ENCODE measurements at regions not wholly inside any gene's neighbourhood (a gene's known extent, or its start where the extent isn't known, plus 50 kb on each side); places are given as distances from the start of the nearest gene placed in this dataset.
"Not testable (repeated sequence)": the region's sequence is repeated elsewhere in the genome, so short reads cannot be mapped to it uniquely, and the experiment has no call there.

DNA sequence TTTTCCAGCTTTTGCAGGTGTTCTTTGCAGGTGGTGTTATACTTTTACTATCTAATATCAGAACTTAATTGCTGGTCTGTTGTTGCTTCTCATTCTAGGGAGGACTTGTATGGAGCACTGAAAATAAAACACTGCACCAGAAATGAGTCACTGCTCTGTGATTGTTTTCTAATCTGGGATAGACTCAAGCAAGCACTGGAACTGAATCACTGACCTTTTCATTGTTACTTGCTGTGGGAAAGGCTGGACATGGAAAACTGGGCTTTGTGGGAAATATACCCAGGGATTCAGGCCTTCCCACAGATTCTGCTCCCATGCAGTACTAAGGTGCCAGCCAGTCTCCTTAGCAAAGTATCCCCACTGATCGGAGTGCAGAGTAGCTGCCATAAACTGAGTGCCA, 470.0 kb upstream of the GCFC2 start:
- no peak overlapping the region for H3K27ac ChIP-seq
- TF ChIP-seq ZFX (IDR thresholded peaks at IDR 0.05): no peak
- TF ChIP-seq, protein P1, sequence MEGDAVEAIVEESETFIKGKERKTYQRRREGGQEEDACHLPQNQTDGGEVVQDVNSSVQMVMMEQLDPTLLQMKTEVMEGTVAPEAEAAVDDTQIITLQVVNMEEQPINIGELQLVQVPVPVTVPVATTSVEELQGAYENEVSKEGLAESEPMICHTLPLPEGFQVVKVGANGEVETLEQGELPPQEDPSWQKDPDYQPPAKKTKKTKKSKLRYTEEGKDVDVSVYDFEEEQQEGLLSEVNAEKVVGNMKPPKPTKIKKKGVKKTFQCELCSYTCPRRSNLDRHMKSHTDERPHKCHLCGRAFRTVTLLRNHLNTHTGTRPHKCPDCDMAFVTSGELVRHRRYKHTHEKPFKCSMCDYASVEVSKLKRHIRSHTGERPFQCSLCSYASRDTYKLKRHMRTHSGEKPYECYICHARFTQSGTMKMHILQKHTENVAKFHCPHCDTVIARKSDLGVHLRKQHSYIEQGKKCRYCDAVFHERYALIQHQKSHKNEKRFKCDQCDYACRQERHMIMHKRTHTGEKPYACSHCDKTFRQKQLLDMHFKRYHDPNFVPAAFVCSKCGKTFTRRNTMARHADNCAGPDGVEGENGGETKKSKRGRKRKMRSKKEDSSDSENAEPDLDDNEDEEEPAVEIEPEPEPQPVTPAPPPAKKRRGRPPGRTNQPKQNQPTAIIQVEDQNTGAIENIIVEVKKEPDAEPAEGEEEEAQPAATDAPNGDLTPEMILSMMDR (conservative IDR thresholded peaks at IDR 0.05): no peak

DNA sequence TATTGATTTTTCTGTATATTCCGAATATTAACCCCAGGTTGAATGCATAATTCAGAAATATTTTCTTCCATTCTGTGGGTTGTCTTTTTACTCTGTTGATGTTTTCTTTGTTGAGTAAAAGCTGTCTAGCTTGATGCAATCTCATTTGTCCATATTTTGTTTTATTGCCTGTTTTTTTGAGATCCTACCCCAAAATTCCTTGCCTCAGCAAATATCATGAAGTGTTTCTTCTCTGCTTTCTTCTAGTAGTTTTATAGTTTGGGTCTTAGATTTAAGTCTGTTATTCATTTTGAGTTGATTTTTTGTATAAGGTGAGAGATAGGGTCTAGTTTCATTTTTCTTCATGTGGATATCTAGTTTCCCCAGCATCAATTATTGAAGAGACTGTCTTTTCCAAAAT, 467.9 kb upstream of the GCFC2 start:
- no peak overlapping the region for H3K27ac ChIP-seq
- TF ChIP-seq, protein P1 (conservative IDR thresholded peaks at IDR 0.05): no peak
- no peak for TF ChIP-seq ZFX (IDR thresholded peaks at IDR 0.05)

DNA sequence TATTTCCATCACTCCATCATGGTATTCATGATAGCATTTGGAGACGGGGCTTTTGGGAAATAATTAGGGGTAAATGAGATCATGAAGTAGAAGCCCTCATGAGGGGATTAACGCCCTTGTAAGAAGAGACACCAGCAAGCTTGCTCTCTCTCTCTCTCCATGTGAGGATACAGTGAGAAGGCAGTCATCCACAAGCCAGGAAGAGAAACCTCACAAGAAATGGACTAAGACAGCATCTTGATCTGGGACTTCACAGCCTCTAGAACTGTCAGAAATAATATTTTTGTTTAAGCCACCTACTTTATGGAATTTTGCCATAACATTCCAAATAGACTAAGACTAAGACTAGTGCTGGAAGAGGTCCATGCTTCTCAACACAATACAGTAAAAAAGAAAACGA, 464.6 kb upstream of the GCFC2 start:
- H3K27ac ChIP-seq: no peak overlapping the region

DNA sequence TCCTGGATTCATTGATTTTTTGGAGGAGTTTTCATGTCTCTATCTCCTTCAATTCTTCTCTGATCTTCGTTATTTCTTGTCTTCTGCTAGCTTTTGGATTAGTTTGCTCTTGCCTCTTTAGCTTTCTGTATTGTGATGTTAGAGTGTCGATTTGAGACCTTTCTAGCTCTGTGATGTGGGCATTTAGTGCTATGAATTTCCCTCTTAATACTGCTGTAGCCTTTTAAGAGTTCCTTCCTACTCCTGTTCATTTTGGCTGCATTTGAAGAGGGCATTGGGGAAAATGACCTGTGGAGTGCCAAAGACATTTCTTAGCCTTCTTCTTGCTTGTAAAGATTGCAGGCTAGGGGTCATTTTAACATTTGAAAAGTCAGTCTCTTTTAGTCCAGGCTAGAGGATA, 463.8 kb upstream of the GCFC2 start:
- TF ChIP-seq ZFX (IDR thresholded peaks at IDR 0.05): no peak
- TF ChIP-seq, protein P1 (conservative IDR thresholded peaks at IDR 0.05): no peak
- H3K27ac ChIP-seq: no peak overlapping the region

More for the DNA sequence above, 464.6 kb upstream of the GCFC2 start:
- TF ChIP-seq, protein P1 (conservative IDR thresholded peaks at IDR 0.05): no peak
- TF ChIP-seq ZFX (IDR thresholded peaks at IDR 0.05): no peak

DNA sequence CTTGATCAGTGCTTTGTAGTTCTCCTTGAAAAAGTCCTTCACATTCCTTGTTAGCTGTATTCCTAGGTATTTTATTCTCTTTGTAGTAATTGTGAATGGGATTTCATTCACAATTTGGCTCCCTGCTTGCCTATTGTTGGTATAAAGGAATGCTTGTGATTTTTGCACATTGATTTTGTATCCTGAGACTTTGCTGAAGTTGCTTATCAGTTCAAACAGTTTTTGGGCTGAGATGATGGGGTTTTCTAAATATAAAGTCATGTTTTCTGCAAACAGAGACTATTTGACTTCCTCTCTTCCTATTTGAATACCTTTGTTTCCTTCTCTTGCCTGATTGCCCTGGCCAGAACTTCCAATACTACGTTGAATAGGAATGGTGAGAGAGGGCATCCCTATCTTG, 462.5 kb upstream of the GCFC2 start:
- H3K27ac ChIP-seq: not testable (repeated sequence)

DNA sequence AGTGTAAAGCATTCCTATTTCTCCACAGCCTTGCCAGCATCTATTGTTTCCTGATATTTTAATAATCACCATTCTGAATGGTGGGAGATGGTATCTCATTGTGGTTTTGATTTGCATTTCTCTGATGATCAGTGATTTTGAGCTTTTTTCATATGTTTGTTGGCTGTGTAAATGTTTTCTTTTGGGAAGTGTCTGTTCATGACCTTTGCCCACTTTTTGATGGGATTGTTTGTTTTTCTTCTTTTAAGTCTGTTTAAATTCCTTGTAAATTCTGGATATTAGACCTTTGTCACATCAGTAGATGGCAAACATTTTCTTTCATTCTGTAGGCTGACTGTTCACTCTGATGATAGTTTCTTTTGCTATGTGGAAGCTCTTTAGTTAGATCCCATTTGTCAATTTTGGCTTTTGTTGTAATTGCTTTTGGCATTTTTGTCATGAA, 461.5 kb upstream of the GCFC2 start:
- not testable (repeated sequence) for H3K27ac ChIP-seq

DNA sequence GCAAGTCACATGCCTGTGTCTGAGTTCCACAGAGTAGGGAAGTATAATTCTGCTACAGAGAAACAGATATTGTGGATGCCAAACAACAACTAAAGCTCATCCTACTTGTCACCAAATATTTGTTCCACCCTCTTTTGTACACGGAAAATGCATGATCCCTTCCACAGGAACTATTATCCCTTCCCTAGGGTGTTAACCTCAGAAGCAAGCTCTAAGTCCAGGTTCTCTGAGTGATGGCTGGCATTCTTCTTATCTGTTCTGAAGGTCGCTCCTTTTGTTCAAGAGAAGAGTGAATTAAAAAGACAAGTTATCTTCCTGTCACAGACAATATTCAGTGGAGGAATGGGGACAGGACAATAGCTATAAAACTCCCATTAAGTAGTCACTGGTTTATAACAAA, 460.1 kb upstream of the GCFC2 start:
- no peak overlapping the region for H3K27ac ChIP-seq
- TF ChIP-seq ZFX (IDR thresholded peaks at IDR 0.05): no peak
- TF ChIP-seq, protein P1 (conservative IDR thresholded peaks at IDR 0.05): no peak

DNA sequence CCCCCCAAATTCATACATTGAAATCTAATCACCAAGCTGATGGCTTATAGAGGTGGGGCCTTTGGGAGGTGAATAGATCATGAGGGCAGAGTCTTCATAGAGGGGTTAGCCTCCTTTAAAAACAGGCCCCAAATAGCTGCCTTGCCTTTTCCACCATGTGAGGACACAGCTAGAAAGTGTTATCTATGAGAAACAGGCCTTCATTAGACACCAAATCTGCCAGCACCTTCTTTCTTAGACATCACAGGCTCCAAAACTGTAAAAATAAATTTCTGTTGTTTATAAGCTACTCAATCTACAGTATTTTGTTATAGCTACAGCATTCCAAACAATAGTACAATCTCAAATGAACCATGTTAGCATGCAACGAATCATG, 459.3 kb upstream of the GCFC2 start:
- H3K27ac ChIP-seq: no peak overlapping the region
- TF ChIP-seq, protein P1 (conservative IDR thresholded peaks at IDR 0.05): no peak
- no peak for TF ChIP-seq ZFX (IDR thresholded peaks at IDR 0.05)

All from C4-2B (cell line).